HEK293T (cell line): ENCODE measurements at regions not wholly inside any gene's neighbourhood (a gene's known extent, or its start where the extent isn't known, plus 50 kb on each side); places are given as distances from the start of the nearest gene placed in this dataset.
"Not testable (repeated sequence)": the region's sequence is repeated elsewhere in the genome, so short reads cannot be mapped to it uniquely, and the experiment has no call there.

Source experiments
- CTCF ChIA-PET: fragments of 350-600 bp; formaldehyde crosslinking; extraction: SDS; loops from one replicate; lab custom pipeline; 2021; ENCODE audit warnings: antibody characterized with exemption, inconsistent platforms; lab: Yijun Ruan, JAX
- POLR2A ChIA-PET: fragments of 350-600 bp; formaldehyde crosslinking; extraction: SDS; loops from one replicate; lab custom pipeline; 2020; ENCODE audit warnings: antibody characterized with exemption, inconsistent platforms; lab: Yijun Ruan, JAX
- DNase-seq: peaks from one replicate; pipeline ENCODE4 v3.0.0; 2012; ENCODE audit warnings: mixed read lengths; ENCODE audit errors: extremely low spot score
- ARNT ChIP-seq: fragments of 450-650 bp; IDR thresholded peaks from 2 replicates; pipeline ENCODE4 v1.6.1; 2017; ENCODE audit warnings: mild to moderate bottlenecking
- BHLHE40 ChIP-seq: fragments of 450-650 bp; IDR thresholded peaks from 2 replicates; pipeline ENCODE4 v1.6.1; 2016; ENCODE audit warnings: mild to moderate bottlenecking, moderate library complexity, borderline replicate concordance
- CTBP1 ChIP-seq: fragments of 450-650 bp; IDR thresholded peaks from 2 replicates; pipeline ENCODE4 v1.6.1; 2016; ENCODE audit warnings: borderline replicate concordance
- ELF4 ChIP-seq: fragments of 450-650 bp; IDR thresholded peaks from 2 replicates; pipeline ENCODE4 v1.6.1; 2017; ENCODE audit warnings: antibody characterized with exemption
- FOXA1 ChIP-seq: fragments of 450-650 bp; IDR thresholded peaks from 2 replicates; pipeline ENCODE4 v1.6.1; 2016; ENCODE audit warnings: mild to moderate bottlenecking
- FOXK2 ChIP-seq: fragments of 450-650 bp; IDR thresholded peaks from 2 replicates; pipeline ENCODE4 v1.6.1; 2016; ENCODE audit warnings: mild to moderate bottlenecking
- FOXM1 ChIP-seq: fragments of 450-650 bp; IDR thresholded peaks from 2 replicates; pipeline ENCODE4 v1.6.1; 2017; ENCODE audit warnings: mild to moderate bottlenecking, borderline replicate concordance
- HDGF ChIP-seq: fragments of 450-650 bp; IDR thresholded peaks from 2 replicates; pipeline ENCODE4 v1.6.1; 2017; ENCODE audit warnings: antibody characterized with exemption, borderline replicate concordance
- L3MBTL2 ChIP-seq: fragments of 450-650 bp; conservative IDR thresholded peaks from 2 replicates; pipeline ENCODE4 v1.6.1; 2016; ENCODE audit warnings: mild to moderate bottlenecking
- LEF1 ChIP-seq: fragments of 450-650 bp; IDR thresholded peaks from 2 replicates; pipeline ENCODE4 v1.6.1; 2017; ENCODE audit warnings: mild to moderate bottlenecking, borderline replicate concordance
- NFRKB ChIP-seq: fragments of 450-650 bp; IDR thresholded peaks from 2 replicates; pipeline ENCODE4 v1.6.1; 2016; ENCODE audit warnings: mild to moderate bottlenecking, moderate library complexity
- SP1 ChIP-seq: fragments of 450-650 bp; IDR thresholded peaks from 2 replicates; pipeline ENCODE4 v1.6.1; 2017
- SUZ12 ChIP-seq: fragments of 450-650 bp; IDR thresholded peaks from 2 replicates; pipeline ENCODE4 v1.6.1; 2016; ENCODE audit warnings: mild to moderate bottlenecking
- TARDBP ChIP-seq: fragments of 450-650 bp; IDR thresholded peaks from 2 replicates; pipeline ENCODE4 v1.6.1; 2016
- ZNF384 ChIP-seq: fragments of 450-650 bp; IDR thresholded peaks from 2 replicates; pipeline ENCODE4 v1.6.1; 2016
- TF ChIP-seq, protein P1 (sequence below): fragments of 450-650 bp; IDR thresholded peaks from 2 replicates; pipeline ENCODE4 v1.6.1; 2016

DNA sequence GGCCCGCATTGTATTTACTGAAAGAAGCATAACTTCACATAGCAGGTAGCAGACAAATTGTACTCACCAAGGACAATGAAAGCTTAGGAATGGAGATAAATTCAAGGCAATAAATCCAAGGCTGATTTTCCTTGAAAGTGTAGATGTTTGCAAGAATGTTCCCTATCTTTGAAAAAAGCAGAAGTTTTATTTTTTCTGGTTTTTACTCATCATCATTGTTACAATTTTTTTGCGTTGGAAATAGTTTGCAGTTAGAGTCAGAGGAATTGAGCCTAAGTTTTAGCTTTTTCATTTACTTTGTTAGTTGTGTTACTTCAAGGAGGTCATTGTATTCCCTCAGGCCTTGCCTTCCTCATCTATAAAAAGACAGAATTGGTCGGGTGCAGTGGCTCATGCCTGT, 213.9 kb upstream of the TBL1XR1 start:
- DNase-seq: no peak
- POLR2A ChIA-PET: no interaction called here
- CTCF ChIA-PET: no interaction called here
- TF ChIP-seq, protein P1, sequence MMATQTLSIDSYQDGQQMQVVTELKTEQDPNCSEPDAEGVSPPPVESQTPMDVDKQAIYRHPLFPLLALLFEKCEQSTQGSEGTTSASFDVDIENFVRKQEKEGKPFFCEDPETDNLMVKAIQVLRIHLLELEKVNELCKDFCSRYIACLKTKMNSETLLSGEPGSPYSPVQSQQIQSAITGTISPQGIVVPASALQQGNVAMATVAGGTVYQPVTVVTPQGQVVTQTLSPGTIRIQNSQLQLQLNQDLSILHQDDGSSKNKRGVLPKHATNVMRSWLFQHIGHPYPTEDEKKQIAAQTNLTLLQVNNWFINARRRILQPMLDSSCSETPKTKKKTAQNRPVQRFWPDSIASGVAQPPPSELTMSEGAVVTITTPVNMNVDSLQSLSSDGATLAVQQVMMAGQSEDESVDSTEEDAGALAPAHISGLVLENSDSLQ: no peak
- TF ChIP-seq BHLHE40: no peak
- no peak for TF ChIP-seq ELF4
- TF ChIP-seq FOXM1: no peak
- no peak for TF ChIP-seq LEF1
- TF ChIP-seq ZNF384: no peak
- no peak for TF ChIP-seq SUZ12
- TF ChIP-seq ARNT: no peak
- TF ChIP-seq TARDBP: no peak
- no peak for TF ChIP-seq CTBP1
- no peak for TF ChIP-seq SP1
- no peak for TF ChIP-seq NFRKB
- no peak for TF ChIP-seq FOXK2
- no peak for TF ChIP-seq FOXA1
- no peak for TF ChIP-seq L3MBTL2
- no peak for TF ChIP-seq HDGF

DNA sequence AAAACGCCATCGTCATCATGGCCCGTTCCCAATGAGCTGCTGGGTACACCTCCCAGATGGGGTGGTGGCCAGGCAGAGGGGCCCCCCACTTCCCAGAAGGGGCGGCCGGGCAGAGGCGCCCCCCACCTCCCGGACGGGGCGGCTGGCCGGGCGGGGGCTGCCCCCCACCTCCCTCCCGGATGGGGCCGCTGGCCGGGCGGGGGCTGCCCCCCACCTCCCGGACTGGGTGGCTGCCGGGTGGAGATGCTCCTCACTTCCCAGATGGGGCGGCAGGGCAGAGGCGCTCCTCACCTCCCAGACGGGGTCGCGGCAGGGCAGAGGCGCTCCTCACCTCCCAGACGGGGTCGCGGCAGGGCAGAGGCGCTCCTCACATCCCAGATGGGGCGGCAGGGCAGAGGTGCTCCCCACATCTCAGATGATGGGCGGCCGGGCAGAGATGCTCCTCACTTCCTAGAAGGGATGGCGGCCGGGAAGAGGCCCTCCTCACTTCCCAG, 215.4 kb upstream of the TBL1XR1 start:
- DNase-seq, CTCF ChIA-PET, POLR2A ChIA-PET: not testable (repeated sequence)

DNA sequence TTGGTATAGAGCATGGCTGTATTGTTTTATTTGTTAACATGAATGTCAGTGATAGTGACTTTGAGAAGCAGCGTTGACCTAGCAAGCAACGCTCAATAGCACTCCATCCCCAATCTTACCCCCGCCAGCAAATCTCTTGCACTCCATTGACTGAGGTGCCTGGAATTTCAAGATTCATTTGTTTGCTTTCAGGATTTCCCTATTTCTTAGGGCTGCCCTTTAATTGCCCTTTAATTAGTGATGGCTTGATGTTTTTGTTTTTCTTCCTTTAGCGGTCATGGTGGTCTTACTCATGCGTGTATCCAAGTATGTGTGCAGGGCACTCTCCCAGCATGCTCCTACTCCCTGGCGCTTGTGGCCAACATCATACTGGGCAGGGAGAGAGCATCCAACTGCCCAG, 216.8 kb upstream of the TBL1XR1 start:
- CTCF ChIA-PET: no interaction called here
- no peak for DNase-seq
- POLR2A ChIA-PET: no interaction called here
- TF ChIP-seq SP1: no peak
- TF ChIP-seq HDGF: no peak
- no peak for TF ChIP-seq ELF4
- no peak for TF ChIP-seq SUZ12
- no peak for TF ChIP-seq L3MBTL2
- TF ChIP-seq NFRKB: no peak
- TF ChIP-seq FOXA1: no peak
- TF ChIP-seq ARNT: no peak
- no peak for TF ChIP-seq ZNF384
- TF ChIP-seq, protein P1: no peak
- TF ChIP-seq FOXM1: no peak
- no peak for TF ChIP-seq TARDBP
- no peak for TF ChIP-seq LEF1
- TF ChIP-seq BHLHE40: no peak
- no peak for TF ChIP-seq FOXK2

DNA sequence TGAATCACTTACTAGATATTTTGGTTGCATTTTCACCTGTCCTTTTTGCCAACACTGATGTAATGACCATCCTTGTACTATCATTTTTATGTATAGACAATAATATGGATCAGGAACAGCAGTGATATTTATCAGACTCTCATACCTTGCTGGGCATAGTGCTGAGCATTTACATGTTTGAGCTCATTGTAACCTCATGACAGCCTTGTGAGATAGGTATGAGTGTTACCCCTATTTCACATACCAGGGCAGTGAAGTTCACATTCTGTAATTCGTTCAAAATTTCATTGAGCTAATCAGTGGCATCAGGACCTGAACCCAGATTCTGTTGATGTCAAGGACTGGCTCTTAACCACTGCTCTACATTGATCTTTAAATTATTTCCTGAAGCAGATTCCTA, 221.5 kb upstream of the TBL1XR1 start:
- TF ChIP-seq, protein P1: no peak
- TF ChIP-seq ZNF384: no peak
- TF ChIP-seq SUZ12: no peak
- no peak for TF ChIP-seq FOXK2
- TF ChIP-seq ELF4: no peak
- no peak for TF ChIP-seq HDGF
- TF ChIP-seq ARNT: no peak
- TF ChIP-seq LEF1: no peak
- no peak for TF ChIP-seq NFRKB
- TF ChIP-seq TARDBP: no peak
- TF ChIP-seq SP1: no peak
- no peak for TF ChIP-seq FOXA1
- TF ChIP-seq CTBP1: no peak
- no peak for TF ChIP-seq FOXM1
- no peak for TF ChIP-seq L3MBTL2
- TF ChIP-seq BHLHE40: no peak
- DNase-seq: no peak
- POLR2A ChIA-PET: no interaction called here
- CTCF ChIA-PET: no interaction called here

DNA sequence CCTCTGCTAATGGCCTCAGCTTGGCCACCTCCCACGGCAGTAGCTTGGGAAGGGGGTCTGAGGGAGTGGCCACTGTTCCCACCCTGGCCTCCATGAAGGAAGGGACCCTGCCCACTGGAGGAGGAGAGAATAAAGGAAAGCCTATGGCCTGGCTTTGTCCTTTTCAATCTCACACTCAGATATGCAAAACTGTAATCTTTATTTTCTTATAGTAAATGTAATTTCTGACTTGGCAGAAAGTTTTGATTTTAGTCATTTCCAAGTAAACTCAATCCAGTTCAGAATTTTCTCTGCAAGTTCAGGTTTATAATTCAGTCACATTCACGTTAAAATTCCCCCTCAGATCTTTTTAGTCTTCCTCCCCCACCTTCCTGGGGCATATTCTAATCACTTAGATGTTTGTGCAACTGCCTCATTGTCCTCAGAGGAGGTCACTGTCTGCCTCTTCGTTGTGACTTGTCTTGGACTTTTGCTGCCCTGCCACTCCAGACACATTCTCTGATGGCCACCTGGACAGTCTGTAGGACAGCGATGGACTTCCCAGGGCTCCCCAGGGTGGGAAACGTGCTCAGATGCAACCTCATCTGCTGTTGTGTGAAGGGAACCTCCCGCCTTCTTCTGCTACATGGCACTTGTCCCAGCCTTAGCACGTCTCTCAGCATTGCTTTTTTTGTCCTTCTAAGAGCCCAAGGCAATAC, 222.8 kb upstream of the TBL1XR1 start:
- TF ChIP-seq ELF4: no peak
- no peak for TF ChIP-seq FOXM1
- no peak for TF ChIP-seq ARNT
- TF ChIP-seq SP1: no peak
- TF ChIP-seq BHLHE40: no peak
- TF ChIP-seq FOXA1: no peak
- no peak for TF ChIP-seq NFRKB
- no peak for TF ChIP-seq SUZ12
- TF ChIP-seq ZNF384: no peak
- TF ChIP-seq FOXK2: no peak
- no peak for TF ChIP-seq HDGF
- no peak for TF ChIP-seq TARDBP
- TF ChIP-seq LEF1: no peak
- TF ChIP-seq, protein P1: no peak
- TF ChIP-seq CTBP1: no peak
- no peak for TF ChIP-seq L3MBTL2
- ChIA-PET CTCF (no interaction called here), POLR2A (no interaction called here)
- DNase-seq: no peak
